Stimulated activated CD4-positive, alpha-beta T cell treated with anti-CD3 and anti-CD28 coated beads, Interleukin-2, amount 100 ng/mL, for 24 hours (primary cell): ENCODE measurements at regions not wholly inside any gene's neighbourhood (a gene's known extent, or its start where the extent isn't known, plus 50 kb on each side); places are given as distances from the start of the nearest gene placed in this dataset.

Experiments used
- DNase-seq, 2 donors: peaks; one replicate each; pipeline ENCODE4 v3.0.0-alpha.2; 2020

DNA sequence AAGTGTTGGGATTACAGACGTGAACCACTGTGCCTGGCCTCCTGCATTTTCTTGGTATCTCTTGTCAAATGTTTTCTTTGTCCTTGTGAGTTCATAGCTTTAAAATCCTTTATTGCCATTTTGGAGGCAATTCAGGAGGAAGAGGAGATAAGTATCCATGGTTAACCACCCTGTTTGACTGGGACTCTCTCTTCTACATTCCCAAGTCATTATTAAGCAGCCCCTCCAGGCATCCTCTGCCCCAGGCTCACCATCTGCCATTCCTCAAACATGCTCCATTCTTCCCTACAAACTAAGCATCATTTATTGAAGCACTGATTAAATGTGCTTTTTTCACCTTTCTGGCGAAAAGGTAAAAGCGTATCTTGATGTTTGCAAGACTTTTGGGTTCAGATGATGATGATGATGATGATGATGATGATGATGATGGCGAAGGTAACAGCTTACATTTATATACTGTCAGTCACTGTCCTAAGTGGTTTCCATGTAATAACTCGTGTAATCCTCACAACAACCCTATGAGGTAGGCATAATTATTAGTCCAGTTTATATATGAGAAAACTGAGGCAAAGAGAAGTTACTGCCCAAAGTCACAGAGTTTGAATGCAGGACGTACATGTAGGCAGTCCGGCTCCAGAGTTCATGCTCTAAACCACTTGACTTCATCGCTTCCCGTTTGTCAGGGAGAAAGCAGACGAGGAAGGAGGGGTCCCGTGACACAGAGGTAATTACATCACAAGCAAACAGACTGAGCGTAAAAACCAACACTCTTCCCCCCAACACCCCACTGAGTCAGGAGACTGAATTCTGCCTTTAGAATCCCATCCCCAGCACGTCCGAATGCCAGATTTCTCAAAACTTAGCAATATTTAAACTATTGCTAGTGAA, 69.7 kb upstream of the ACKR3 start:
- no peak for DNase-seq

DNA sequence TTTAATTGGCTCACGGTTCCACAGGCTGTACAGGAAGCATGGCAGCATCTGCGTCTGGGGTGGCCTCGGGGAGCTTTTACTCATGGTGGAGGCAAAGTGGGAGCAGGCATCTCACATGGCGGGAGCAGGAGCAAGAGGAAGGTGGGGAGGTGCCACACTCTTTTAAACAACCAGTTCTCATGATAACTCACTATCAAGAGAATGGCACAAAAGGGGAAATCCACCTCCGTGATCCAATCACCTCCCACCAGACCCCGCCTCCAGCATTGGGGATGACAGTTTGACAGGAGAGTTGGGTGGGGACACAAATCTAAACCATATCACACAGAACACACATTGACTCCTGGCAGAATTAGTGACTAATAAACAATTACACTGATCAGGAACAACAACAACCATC, 68.6 kb upstream of the ACKR3 start:
- no peak for DNase-seq

DNA sequence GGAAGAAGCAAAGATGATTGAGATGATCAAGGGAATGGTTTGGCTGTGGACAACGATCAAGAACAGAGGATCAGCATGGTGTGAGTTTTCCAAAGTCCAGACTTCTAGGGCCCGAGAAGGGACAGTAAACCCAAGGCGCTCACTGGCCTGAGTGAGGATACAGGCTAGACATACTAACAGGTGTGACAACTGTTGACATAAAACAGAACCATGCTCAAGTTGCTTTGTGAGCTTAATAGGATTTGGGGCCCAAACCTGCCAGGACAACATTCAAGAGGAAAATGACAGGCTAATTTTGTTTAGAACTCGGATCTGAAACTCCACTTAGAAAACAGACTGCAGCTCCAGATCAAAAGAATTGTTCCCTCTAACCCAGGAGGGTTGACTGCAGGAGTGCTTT, 68.1 kb upstream of the ACKR3 start:
- DNase-seq: no peak

DNA sequence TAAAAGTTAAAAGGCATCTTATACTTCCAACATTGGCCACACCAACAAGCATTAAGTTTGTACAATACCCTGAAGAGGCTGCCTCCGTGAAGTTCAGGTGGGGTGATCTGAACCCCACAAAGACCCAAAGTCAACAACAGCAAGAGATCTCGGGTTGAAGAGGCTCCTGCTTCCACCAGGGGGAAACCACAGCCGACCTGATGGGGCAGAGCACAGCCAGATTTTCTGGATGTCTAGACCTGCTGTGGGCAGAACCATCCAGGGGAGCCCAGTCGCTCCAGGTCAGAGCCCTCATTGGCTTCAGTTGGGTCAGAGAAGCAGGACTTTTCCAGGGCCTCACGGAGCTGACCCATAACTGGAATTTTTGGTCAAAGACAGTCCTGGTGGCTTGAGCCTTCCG, 66.5 kb upstream of the ACKR3 start:
- DNase-seq: no peak

DNA sequence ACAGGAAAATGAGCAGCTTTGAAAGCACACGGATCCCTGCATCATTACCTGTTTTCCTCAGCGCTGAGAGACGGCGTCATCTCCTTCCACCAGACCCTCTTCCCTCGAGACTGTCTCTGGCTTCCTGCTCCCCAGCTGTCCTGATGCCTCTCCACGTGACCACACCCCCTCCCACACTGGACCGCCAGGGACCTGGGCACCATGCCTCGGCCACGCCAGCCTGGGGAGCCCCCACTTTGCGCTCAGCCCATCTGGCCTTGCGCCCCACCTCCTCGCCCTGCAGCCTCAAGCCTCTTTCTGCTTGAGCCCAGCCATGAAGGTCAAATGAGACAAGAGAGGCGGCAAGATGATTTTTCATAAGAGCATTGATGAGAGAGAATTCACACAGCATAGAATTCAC, 66.0 kb upstream of the ACKR3 start:
- DNase-seq: no peak

DNA sequence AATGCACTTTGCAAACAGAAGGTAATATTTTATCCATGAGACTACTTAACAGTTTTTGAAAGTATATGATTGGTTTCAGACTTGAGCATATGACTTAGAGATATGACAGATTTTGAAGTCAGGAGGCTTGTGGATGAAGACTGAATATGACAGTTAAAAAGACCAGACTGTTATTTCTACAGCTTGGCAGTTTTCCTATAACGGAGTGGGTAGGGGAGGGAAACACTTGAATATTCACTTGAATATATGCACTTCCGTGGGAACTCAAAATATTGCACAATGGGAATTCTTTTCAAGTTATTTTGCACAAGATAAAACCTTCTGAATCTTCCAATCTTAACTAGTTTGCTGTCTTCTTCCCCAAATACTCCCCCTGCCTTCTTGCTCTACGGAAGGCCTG, 64.6 kb upstream of the ACKR3 start:
- no peak for DNase-seq

DNA sequence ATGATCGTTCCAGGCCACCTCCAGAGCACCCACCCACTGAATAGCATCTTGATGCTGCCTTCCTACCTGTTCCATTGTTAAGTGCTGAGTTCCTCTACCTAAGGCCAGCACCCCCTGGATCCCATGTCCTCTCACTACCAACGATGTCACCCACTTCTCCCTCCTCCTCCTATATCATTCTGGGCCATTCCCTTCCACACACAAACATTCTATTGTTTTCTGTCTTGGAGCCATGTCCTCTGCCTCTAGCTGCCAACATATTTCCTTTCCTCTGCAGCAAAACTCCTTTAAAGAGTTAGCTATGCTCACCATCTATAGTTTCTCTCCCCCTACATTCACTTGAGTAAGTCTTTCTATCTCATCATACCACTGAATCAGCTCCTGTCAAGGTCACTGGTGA, 64.0 kb upstream of the ACKR3 start:
- no peak for DNase-seq

DNA sequence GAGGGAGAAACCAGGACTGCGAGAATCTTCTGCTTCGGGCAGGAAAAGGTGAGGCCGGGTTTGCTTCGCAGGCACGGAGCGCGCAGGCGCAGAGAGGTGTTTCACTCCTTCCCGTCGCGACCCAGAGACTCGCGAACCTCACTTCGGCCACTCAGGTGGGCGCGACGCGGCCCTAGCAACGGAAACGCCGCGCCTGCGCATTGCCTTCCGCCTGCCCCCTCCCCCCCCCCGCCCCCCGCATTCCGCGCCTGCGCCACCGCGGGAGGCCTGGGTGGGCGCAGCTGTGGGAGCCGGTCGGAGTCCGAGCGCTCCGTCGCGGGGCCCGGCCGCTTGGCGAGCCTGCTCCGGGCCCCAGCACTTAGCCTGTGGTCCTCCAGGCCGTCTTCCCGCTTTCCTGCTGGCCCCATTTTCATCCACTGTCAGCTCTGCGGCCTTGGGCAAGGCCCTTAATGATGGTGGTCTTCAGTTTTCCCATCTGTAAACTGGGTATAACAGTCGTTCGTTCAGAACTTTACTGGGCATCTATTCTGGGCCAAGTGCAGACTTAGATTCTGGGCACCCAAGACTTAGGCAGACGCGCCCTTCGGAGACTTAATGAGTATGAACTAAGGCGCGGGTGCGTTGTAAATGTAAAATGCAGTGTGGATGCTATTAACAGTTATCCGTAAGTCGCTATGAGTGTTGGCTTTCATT, 62.1 kb upstream of the ACKR3 start:
- DNase-seq: peak; percentile 59 to 68

DNA sequence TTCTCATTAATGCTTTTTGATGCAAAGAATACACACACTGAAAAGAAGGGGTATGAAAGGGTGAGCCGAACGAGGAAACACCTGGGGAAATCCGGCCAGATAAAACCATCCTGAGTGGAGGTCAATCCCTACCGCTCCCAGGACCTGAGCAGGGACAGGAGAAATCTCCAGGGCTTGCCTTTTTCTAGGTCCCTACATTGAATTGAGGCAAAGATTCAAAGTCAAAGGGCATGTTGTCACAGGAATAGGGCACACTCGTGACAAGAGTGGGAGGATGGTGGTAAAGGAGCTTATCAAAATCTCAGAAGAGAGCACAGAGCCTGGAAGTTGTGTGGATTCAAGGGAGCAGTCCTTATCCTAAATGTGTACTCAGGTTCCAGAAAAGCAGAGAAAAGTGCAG, 61.2 kb upstream of the ACKR3 start:
- no peak for DNase-seq

DNA sequence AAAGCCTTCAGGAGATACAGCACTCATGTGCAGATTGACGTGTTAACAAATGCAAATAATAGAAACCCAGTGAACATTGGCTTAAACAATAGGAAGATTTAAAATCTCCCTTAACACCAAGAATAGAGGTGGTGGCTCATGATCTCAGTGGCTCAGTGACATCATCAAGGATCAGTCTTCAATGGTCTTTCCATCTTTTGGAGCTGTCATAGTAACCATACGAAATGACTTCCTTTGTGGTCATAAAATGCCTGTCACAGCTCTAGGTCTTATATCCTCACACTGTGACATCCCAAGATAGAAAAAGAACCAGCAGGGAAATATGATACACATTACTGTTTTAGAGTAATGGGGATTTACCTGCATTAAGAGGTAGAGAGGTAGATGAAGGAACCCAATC, 59.6 kb upstream of the ACKR3 start:
- DNase-seq: no peak

DNA sequence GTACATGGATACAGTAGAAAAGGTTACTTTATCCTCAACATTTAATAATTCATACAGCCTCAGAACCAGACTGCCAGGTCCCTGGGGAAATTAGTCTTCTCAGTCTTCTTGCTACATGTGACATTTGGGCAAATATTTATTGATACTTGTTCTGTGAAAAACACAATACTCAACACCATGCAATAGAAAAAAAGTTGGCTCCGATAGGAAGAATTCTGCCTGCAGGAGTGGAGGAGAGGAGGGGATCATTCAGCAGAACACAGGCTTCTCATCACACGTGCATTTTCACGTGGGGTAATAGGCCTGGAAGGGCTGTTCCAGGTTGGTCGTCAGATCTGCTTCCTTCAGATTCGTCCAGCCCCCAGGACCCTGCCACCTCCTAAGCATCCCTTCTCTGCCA, 58.4 kb upstream of the ACKR3 start:
- DNase-seq: no peak

DNA sequence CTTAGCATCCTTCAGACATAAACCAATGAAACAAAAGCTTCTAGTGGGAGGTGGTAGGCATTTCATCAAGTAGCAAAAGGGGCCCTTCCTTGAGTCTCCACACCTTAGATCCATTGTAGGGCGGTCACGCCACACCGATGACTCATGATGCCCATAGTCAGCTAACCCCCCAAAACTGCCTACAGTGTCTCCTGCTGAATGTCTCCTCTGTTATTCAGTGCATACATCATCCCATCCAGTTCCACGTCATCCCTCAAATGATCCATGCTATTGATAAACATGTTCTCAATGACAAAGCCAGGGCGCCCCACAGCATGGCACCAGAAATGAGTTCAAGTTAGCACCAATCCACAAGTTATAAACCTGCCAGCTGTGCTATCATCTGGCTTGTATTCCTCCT, 57.4 kb upstream of the ACKR3 start:
- DNase-seq: no peak

DNA sequence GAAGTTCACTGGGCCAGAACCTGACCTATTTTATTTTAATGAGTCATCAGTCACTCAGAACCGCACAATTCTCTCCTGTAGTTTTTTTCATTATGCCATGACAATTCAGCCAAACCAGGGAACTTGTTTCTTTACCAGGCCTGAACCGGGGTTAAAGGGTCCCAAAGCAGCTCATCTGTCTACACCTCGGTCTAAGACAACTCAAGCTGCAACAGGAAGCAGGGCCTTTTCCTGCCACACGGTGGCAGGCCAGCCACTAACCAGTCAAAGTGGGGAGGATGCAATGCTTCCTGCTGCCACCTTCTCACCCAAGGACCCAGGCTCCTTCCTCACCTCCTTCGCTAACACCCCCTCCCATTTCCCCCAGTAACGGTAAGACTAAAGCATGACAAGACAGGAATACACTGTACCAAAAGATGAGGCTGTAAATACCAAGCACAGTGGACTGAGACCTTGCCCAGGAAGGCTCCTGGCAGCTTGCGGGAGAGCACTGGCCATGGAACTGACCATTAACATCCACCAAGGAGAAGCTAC, 56.7 kb upstream of the ACKR3 start:
- DNase-seq: peak; percentile 70 to 72

DNA sequence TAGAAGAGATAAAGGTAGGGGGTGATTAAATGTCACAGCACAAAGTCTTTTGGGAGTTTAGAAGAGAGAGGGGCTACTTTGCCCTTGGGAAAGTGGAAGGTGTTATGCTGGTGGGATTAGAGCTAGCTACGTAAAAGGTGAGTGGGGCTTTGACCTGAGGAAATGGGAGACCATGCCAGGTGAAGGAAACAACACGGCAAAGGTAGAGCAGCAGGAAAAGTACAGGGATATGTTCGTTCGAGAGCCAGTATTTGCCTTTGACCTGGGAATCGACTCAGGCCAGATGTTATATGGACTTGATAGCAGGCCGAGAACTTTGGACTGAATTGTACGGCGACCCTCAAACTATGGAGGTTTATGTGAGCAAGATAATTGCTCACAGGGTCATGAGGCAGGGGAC, 55.7 kb upstream of the ACKR3 start:
- DNase-seq: no peak

DNA sequence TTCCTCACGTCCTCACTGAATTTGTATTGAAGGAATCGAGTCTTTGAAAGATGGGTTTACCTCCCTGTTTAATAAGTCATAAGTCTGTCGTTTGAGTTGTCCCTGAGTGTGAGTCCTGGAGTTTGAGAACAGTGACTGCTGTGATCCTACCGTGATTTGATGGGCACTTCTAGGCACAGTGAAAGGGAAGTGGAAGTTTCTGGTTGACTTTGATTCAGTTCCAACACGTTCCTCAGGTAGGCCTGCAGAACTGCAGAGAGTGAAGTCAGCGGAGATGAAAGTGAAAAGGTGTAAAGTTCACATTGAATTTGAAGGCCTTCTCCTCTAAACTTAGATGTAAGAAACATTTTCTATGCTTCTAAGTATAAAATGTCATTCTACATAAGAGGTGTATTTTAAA, 52.9 kb upstream of the ACKR3 start:
- no peak for DNase-seq

DNA sequence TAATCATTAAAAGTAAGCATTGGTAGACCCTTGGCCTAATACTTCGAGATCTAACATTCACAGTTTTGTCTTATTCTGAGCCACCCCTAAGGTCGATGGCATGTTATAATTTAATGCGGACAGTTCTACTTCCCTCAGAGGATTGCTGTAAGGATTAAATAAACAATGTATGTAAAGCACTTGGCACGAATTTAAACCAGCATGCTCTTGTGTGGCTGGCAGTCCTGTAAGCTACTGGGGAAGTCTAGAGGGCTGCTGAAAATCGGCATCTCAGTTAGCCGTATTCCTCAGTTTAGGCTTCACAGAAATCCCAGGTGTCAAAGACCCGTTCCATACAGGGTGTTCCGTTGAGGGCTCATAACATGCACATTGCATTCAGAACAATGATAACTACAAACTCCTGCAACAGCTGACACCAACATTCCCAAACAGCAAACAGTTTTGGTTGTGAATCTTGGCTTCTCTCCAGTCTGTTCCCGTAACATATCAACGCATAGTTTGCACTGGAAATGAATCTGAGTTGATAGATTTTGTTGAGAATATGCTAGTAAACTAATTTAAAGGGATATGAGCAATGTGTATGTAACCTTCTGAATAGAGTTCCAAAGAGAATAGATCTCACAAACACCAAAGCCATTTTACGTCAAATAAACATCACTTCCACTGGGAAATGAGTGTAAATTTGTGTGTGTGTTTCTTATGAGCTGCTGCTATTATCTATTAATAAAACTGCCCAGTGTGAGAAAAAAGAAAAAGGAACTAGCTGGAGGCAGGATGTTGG, 52.2 kb upstream of the ACKR3 start:
- no peak for DNase-seq
